ENCODE measurements at regions not wholly inside any gene's neighbourhood (a gene's known extent, or its start where the extent isn't known, plus 50 kb on each side); places are given as distances from the start of the nearest gene placed in this dataset.

DNA sequence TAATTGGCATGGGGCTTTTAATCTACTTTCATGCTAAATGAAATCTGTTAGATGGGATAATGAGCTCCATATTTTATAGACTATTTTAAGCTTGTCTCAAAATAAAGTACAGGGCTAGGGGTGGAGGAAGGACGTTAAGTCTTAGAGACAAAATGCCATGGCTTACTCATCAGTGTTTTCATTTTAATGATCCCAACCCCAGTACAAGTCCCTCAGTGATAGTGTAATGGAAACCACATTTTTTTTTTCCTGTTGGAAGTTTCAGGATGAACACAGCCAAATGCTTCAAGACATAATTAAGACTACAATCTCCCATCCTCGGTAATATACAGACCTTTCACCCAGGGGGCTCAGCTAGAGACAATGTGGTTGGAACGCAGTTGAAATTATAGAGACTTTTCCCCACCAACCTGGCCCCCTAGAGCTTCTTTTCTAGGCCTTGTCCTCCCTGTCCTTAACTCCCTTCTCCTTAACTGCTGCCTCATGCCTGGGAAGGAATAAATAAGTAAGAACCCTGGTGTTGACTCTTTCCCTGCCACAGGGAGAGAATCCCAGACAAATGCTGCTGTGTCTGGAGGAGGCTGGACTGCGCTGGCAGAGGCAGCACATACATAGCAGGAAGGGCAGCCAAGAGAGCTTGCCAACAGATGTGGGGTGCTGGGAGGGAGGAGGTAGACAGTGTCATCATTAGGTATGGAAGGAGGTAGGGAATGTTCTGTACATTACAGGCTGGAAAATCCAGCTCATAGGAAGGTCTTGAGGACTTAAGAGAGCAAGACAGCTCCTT lies 115.4 kb upstream of the ROPN1 start:
- H3K27me3 ChIP-seq (ENCODE audit: control insufficient read depth in 2 of 2, insufficient read depth in 2 of 2, low read length in 2 of 2): no peaks in the 10 kb centered on the region
- H3K9ac ChIP-seq (replicated peaks; ENCODE audit: extremely low read depth, insufficient read depth, low read length): no peak overlapping the region
- dilution Hi-C loops (cut with MboI; ENCODE audit: extremely low pct_ligation_motif_present, low sequenced_read_pairs): no loop called here
- no peaks in the 10 kb centered on the region for H4K20me1 ChIP-seq (replicated peaks; ENCODE audit: control insufficient read depth, extremely low read depth, insufficient read depth, low read length)
- no peak overlapping the region for H3K4me3 ChIP-seq (replicated peaks in 1 of 3; ENCODE audit: insufficient read depth in 1 of 3, low read depth in 1 of 3, low read length in 3 of 3)
- no peaks in the 10 kb centered on the region for H3K79me2 ChIP-seq (ENCODE audit: control insufficient read depth, insufficient read depth, low read length)
- no peak overlapping the region for H3K27ac ChIP-seq (ENCODE audit: insufficient read depth, low read depth, low read length)
- intact Hi-C loops (cut with micrococcal nuclease): no loop called here
- DNase-seq (ENCODE audit: low read depth, low spot score) (no peak), FAIRE-seq (no peak)
- no TSS peak for BruUV-seq (replicated peaks)
- no peaks in the 10 kb centered on the region for H3K36me3 ChIP-seq (ENCODE audit: control insufficient read depth in 2 of 2, extremely low read depth in 1 of 2, insufficient read depth in 2 of 2, low read length in 2 of 2)
- H3K4me2 ChIP-seq (ENCODE audit: insufficient read depth, low read length): no peak overlapping the region
- no peaks in the 10 kb centered on the region for H3K4me1 ChIP-seq (ENCODE audit: control insufficient read depth, extremely low read depth, insufficient read depth, low read length)
- no peaks in the 10 kb centered on the region for H3K9me1 ChIP-seq (replicated peaks; ENCODE audit: control insufficient read depth, extremely low read depth, insufficient read depth, low read length)
- CTCF ChIA-PET: interaction anchor here (0.6 to 1.0 kb wide), 4 partner anchors 10 to 297 kb away, joined by 3 to 6 read pairs (median 3); no protein-coding TSS in a partner anchor
- no peak for TF ChIP-seq POLR2AphosphoS5 (IDR thresholded peaks at IDR 0.05; ENCODE audit: insufficient read depth, low read depth, low read length)
- no peak for TF ChIP-seq POLR2A (IDR thresholded peaks at IDR 0.05; ENCODE audit: low read depth, low read length)
- no peak for TF ChIP-seq FOS (IDR thresholded peaks at IDR 0.05; ENCODE audit: borderline replicate concordance, insufficient read depth, low read length)
- no peak overlapping the region for H2AFZ ChIP-seq (ENCODE audit: low read depth, low read length)
- H3K9me3 ChIP-seq (replicated peaks; ENCODE audit: control insufficient read depth, insufficient read depth, low read length): no peaks in the 10 kb centered on the region
- POLR2A ChIA-PET: no interaction called here

DNA sequence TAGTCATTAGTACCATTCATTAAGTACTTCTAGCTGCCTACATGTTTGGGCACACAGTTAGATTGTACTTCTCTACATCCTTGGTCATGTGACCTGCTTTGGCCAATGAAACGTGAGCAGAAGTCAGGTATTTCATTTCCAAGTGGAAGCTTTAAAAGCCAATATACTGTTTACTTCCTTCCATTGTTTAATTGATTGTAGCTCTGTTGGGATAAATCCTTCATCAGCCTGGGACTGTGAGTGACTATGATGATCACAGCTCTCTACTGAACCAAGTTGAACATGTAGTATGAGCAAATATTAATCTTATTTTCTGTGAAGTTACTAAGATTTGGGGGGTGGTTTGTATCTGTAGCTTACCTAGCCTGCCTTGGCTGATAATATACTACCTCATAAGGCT lies 116.5 kb upstream of the ROPN1 start:
- no peaks in the 10 kb centered on the region for H3K27me3 ChIP-seq (ENCODE audit: control insufficient read depth in 2 of 2, insufficient read depth in 2 of 2, low read length in 2 of 2)
- ChIA-PET POLR2A (no interaction called here), CTCF (interaction anchor here (1.1 kb wide), 1 partner anchor 11 kb away, joined by 3 read pairs; no protein-coding TSS in a partner anchor)
- H3K4me3 ChIP-seq (replicated peaks in 1 of 3; ENCODE audit: insufficient read depth in 1 of 3, low read depth in 1 of 3, low read length in 3 of 3): no peak overlapping the region
- no peak overlapping the region for H3K27ac ChIP-seq (ENCODE audit: insufficient read depth, low read depth, low read length)
- H2AFZ ChIP-seq (ENCODE audit: low read depth, low read length): no peak overlapping the region
- no peaks in the 10 kb centered on the region for H3K36me3 ChIP-seq (ENCODE audit: control insufficient read depth in 2 of 2, extremely low read depth in 1 of 2, insufficient read depth in 2 of 2, low read length in 2 of 2)
- H3K9me1 ChIP-seq (replicated peaks; ENCODE audit: control insufficient read depth, extremely low read depth, insufficient read depth, low read length): no peaks in the 10 kb centered on the region
- no peaks in the 10 kb centered on the region for H3K4me1 ChIP-seq (ENCODE audit: control insufficient read depth, extremely low read depth, insufficient read depth, low read length)
- H4K20me1 ChIP-seq (replicated peaks; ENCODE audit: control insufficient read depth, extremely low read depth, insufficient read depth, low read length): no peaks in the 10 kb centered on the region
- dilution Hi-C loops (cut with MboI; ENCODE audit: extremely low pct_ligation_motif_present, low sequenced_read_pairs): no loop called here
- intact Hi-C loops (cut with micrococcal nuclease): no loop called here
- DNase-seq (ENCODE audit: low read depth, low spot score) (no peak), FAIRE-seq (no peak)
- TF ChIP-seq, protein P1, sequence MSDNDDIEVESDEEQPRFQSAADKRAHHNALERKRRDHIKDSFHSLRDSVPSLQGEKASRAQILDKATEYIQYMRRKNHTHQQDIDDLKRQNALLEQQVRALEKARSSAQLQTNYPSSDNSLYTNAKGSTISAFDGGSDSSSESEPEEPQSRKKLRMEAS (IDR thresholded peaks at IDR 0.05; ENCODE audit: insufficient read depth, insufficient read length): no peak
- TF ChIP-seq GATA2 (IDR thresholded peaks at IDR 0.05; ENCODE audit: insufficient read depth, insufficient read length, low read depth, low read length) (no peak), FOS (IDR thresholded peaks at IDR 0.05; ENCODE audit: borderline replicate concordance, insufficient read depth, low read length) (no peak), MYC (IDR thresholded peaks at IDR 0.05; ENCODE audit: low read depth, low read length) (no peak), POLR2AphosphoS5 (IDR thresholded peaks at IDR 0.05; ENCODE audit: insufficient read depth, low read depth, low read length) (no peak), POLR2A (IDR thresholded peaks at IDR 0.05; ENCODE audit: low read depth, low read length) (no peak), JUN (IDR thresholded peaks at IDR 0.05; ENCODE audit: borderline replicate concordance, insufficient read depth, insufficient read length, low read depth) (no peak), EZH2 (IDR thresholded peaks at IDR 0.05; ENCODE audit: borderline replicate concordance, low read depth, low read length, severe bottlenecking) (no peak)
- TF ChIP-seq, protein P2, sequence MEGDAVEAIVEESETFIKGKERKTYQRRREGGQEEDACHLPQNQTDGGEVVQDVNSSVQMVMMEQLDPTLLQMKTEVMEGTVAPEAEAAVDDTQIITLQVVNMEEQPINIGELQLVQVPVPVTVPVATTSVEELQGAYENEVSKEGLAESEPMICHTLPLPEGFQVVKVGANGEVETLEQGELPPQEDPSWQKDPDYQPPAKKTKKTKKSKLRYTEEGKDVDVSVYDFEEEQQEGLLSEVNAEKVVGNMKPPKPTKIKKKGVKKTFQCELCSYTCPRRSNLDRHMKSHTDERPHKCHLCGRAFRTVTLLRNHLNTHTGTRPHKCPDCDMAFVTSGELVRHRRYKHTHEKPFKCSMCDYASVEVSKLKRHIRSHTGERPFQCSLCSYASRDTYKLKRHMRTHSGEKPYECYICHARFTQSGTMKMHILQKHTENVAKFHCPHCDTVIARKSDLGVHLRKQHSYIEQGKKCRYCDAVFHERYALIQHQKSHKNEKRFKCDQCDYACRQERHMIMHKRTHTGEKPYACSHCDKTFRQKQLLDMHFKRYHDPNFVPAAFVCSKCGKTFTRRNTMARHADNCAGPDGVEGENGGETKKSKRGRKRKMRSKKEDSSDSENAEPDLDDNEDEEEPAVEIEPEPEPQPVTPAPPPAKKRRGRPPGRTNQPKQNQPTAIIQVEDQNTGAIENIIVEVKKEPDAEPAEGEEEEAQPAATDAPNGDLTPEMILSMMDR (IDR thresholded peaks at IDR 0.05; ENCODE audit: extremely low read depth in 1 of 2, insufficient read depth in 1 of 2, low read depth in 1 of 2, low read length in 2 of 2): no peak
- H3K4me2 ChIP-seq (ENCODE audit: insufficient read depth, low read length): no peak overlapping the region
- BruUV-seq (replicated peaks): no TSS peak
- H3K79me2 ChIP-seq (ENCODE audit: control insufficient read depth, insufficient read depth, low read length): no peaks in the 10 kb centered on the region
- no peaks in the 10 kb centered on the region for H3K9me3 ChIP-seq (replicated peaks; ENCODE audit: control insufficient read depth, insufficient read depth, low read length)
- H3K9ac ChIP-seq (replicated peaks; ENCODE audit: extremely low read depth, insufficient read depth, low read length): no peak overlapping the region
